MM.1S (cell line): ENCODE measurements at regions not wholly inside any gene's neighbourhood (a gene's known extent, or its start where the extent isn't known, plus 50 kb on each side); places are given as distances from the start of the nearest gene placed in this dataset.

Source experiments
- DNase-seq: peaks from one replicate; pipeline ENCODE4 v3.0.0-alpha.2; 2015
- H2AFZ ChIP-seq: fragments of 300-600 bp; sonication (generic); 2 replicates; pipeline ENCODE4 v1.6.0; 2016; ENCODE audit warnings: antibody characterized with exemption, low read length
- H3F3A ChIP-seq: fragments of 300-600 bp; sonication (generic); 2 replicates; pipeline ENCODE4 v1.6.1; 2016; ENCODE audit warnings: mild to moderate bottlenecking, antibody characterized with exemption, low read length, moderate library complexity, mixed read lengths; ENCODE audit not compliant: insufficient read depth
- H3K27ac ChIP-seq: fragments of 300-600 bp; sonication (generic); 2 replicates; pipeline ENCODE4 v1.5.1; 2016; ENCODE audit warnings: mild to moderate bottlenecking, low read length
- H3K27me3 ChIP-seq: fragments of 300-600 bp; sonication (generic); replicated peaks from 2 replicates; pipeline ENCODE4 v1.6.0; 2016; ENCODE audit warnings: low read length; ENCODE audit not compliant: insufficient read depth
- H3K36me3 ChIP-seq: fragments of 300-600 bp; sonication (generic); replicated peaks from 2 replicates; pipeline ENCODE4 v1.6.1; 2016; ENCODE audit warnings: mild to moderate bottlenecking, low read length, mixed read lengths; ENCODE audit not compliant: insufficient read depth
- H3K4me1 ChIP-seq: fragments of 300-600 bp; sonication (generic); 2 replicates; pipeline ENCODE4 v1.6.1; 2016; ENCODE audit warnings: low read length, mixed read lengths
- H3K4me2 ChIP-seq: fragments of 300-600 bp; sonication (generic); 2 replicates; pipeline ENCODE4 v1.6.0; 2016; ENCODE audit warnings: low read depth, low read length
- H3K4me3 ChIP-seq: fragments of 300-600 bp; sonication (generic); 2 replicates; pipeline ENCODE4 v1.5.1; 2016; ENCODE audit warnings: low read length, mixed read lengths
- H3K79me2 ChIP-seq: fragments of 300-600 bp; sonication (generic); 2 replicates; pipeline ENCODE4 v1.6.1; 2016; ENCODE audit warnings: mixed run types, low read length, mixed read lengths
- H3K9ac ChIP-seq: fragments of 300-600 bp; sonication (generic); 2 replicates; pipeline ENCODE4 v1.6.1; 2016; ENCODE audit warnings: low read length, mixed read lengths
- H3K9me2 ChIP-seq: fragments of 300-600 bp; sonication (generic); replicated peaks from 2 replicates; pipeline ENCODE4 v1.6.1; 2016; ENCODE audit warnings: mild to moderate bottlenecking, low read length, mixed read lengths; ENCODE audit not compliant: insufficient read depth
- H3K9me3 ChIP-seq: fragments of 300-600 bp; sonication (generic); replicated peaks from 2 replicates; pipeline ENCODE4 v1.6.1; 2016; ENCODE audit warnings: mild to moderate bottlenecking, low read length, mixed read lengths; ENCODE audit not compliant: insufficient read depth
- H4K20me1 ChIP-seq: fragments of 300-600 bp; sonication (generic); 2 replicates; pipeline ENCODE4 v1.6.1; 2016; ENCODE audit warnings: mild to moderate bottlenecking, low read length, moderate library complexity, mixed read lengths; ENCODE audit not compliant: insufficient read depth
- EZH2 ChIP-seq: fragments of 300-600 bp; sonication (generic); optimal IDR thresholded peaks from 2 replicates; pipeline ENCODE3; 2017; ENCODE audit warnings: low read depth, mild to moderate bottlenecking, antibody characterized with exemption, low read length, mixed read lengths
- EZH2phosphoT487 ChIP-seq: fragments of 300-600 bp; sonication (generic); IDR thresholded peaks from 2 replicates; pipeline ENCODE4 v1.6.1; 2018; ENCODE audit warnings: antibody characterized with exemption, low read length
- TF ChIP-seq, protein P1 (sequence below): fragments of 300-600 bp; sonication (generic); IDR thresholded peaks from 2 replicates; pipeline ENCODE4 v1.5.1; 2016; ENCODE audit warnings: antibody characterized with exemption, low read length, mixed read lengths

DNA sequence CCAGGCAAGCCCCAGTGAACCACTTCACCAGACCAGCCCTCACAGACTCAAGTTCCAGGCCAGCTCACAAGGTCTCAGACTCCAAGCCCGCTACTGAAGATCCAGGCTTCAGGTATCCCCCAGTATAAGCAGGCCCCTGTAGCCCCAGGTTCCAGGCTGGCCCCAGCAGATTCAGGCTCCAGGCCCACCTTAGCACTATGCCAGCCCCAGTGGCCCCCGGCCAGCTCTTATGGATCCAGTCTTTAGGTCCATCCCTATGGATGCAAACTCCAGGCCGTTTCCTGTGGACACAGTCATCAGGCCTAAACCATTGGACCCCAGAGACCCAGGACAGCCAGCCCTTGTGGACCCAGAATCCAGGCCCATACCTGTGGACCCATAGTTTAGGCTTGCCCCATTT is 277.8 kb upstream of the MAGEB18 start:
- Histone ChIP-seq H3K79me2 (no peaks in the 10 kb centered on the region), H3K4me2 (no peak overlapping the region), H3K9me2 (no peaks in the 10 kb centered on the region), H3K9me3 (no peaks in the 10 kb centered on the region), H2AFZ (no peak overlapping the region), H3K27ac (no peak overlapping the region), H3K36me3 (no peaks in the 10 kb centered on the region), H3K9ac (no peak overlapping the region), H3K4me3 (no peak overlapping the region), H3K27me3 (no peaks in the 10 kb centered on the region), H4K20me1 (no peaks in the 10 kb centered on the region), H3F3A (no peaks in the 10 kb centered on the region), H3K4me1 (no peaks in the 10 kb centered on the region)
- DNase-seq = no peak
- TF ChIP-seq EZH2 (no peak), EZH2phosphoT487 (no peak)
- TF ChIP-seq, protein P1, sequence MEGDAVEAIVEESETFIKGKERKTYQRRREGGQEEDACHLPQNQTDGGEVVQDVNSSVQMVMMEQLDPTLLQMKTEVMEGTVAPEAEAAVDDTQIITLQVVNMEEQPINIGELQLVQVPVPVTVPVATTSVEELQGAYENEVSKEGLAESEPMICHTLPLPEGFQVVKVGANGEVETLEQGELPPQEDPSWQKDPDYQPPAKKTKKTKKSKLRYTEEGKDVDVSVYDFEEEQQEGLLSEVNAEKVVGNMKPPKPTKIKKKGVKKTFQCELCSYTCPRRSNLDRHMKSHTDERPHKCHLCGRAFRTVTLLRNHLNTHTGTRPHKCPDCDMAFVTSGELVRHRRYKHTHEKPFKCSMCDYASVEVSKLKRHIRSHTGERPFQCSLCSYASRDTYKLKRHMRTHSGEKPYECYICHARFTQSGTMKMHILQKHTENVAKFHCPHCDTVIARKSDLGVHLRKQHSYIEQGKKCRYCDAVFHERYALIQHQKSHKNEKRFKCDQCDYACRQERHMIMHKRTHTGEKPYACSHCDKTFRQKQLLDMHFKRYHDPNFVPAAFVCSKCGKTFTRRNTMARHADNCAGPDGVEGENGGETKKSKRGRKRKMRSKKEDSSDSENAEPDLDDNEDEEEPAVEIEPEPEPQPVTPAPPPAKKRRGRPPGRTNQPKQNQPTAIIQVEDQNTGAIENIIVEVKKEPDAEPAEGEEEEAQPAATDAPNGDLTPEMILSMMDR = no peak

DNA sequence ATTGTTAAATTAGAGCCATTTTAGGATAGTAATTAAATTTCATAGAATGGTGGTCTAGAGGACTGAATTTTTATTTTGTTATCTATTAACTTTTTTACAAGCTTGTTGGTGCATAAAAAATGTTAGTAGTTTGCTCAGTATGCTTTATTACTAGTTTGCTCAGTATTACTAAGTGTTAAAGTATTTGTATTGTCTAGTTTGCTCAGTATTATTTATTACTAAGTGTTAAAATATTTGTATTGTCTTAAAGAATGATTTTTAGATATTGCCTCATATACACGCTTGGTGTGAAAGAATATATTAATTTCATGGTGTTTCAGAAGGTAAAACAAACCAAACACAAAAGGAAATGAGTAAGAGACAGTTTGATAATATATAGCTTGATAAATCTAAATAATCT is 268.4 kb upstream of the MAGEB18 start:
- Histone ChIP-seq H3K9me2 (no peaks in the 10 kb centered on the region), H3K9me3 (no peaks in the 10 kb centered on the region), H3K4me2 (no peak overlapping the region), H3K4me1 (no peaks in the 10 kb centered on the region), H3F3A (no peaks in the 10 kb centered on the region), H3K4me3 (no peak overlapping the region), H3K27ac (no peak overlapping the region), H3K36me3 (no peaks in the 10 kb centered on the region), H3K9ac (no peak overlapping the region), H3K27me3 (no peaks in the 10 kb centered on the region), H4K20me1 (no peaks in the 10 kb centered on the region), H2AFZ (no peak overlapping the region), H3K79me2 (no peaks in the 10 kb centered on the region)
- DNase-seq = no peak
- TF ChIP-seq EZH2 (no peak), EZH2phosphoT487 (no peak)
- TF ChIP-seq, protein P1 = no peak

DNA sequence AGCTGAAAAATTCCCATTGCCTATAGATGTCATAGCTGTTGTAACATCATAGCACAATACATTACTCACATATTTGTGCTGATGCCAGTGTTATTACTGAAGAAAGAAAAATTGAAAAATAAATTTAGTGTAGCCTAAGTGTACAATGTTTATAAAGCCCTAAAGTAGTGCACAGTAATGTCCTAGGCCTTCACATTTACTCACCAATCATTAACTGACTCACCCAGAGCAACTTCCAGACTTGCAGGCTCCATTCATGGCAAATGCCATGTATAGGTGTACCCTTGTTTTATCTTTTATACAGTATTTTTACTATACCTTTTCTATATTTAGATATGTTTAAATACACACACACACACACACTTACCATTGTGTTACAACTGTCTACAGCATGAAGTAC is 265.4 kb upstream of the MAGEB18 start:
- H4K20me1 ChIP-seq = no peaks in the 10 kb centered on the region
- no peaks in the 10 kb centered on the region for H3F3A ChIP-seq
- H3K36me3 ChIP-seq = no peaks in the 10 kb centered on the region
- TF ChIP-seq EZH2phosphoT487 (no peak), EZH2 (no peak)
- TF ChIP-seq, protein P1 = no peak
- H3K27me3 ChIP-seq = no peaks in the 10 kb centered on the region
- no peak for DNase-seq
- no peaks in the 10 kb centered on the region for H3K9me3 ChIP-seq
- H3K4me2 ChIP-seq = no peak overlapping the region
- H3K9ac ChIP-seq = no peak overlapping the region
- H3K9me2 ChIP-seq = no peaks in the 10 kb centered on the region
- no peaks in the 10 kb centered on the region for H3K4me1 ChIP-seq
- no peak overlapping the region for H3K4me3 ChIP-seq
- H3K27ac ChIP-seq = no peak overlapping the region
- no peaks in the 10 kb centered on the region for H3K79me2 ChIP-seq
- no peak overlapping the region for H2AFZ ChIP-seq
